ENCODE measurements at regions not wholly inside any gene's neighbourhood (a gene's known extent, or its start where the extent isn't known, plus 50 kb on each side); places are given as distances from the start of the nearest gene placed in this dataset.

DNA sequence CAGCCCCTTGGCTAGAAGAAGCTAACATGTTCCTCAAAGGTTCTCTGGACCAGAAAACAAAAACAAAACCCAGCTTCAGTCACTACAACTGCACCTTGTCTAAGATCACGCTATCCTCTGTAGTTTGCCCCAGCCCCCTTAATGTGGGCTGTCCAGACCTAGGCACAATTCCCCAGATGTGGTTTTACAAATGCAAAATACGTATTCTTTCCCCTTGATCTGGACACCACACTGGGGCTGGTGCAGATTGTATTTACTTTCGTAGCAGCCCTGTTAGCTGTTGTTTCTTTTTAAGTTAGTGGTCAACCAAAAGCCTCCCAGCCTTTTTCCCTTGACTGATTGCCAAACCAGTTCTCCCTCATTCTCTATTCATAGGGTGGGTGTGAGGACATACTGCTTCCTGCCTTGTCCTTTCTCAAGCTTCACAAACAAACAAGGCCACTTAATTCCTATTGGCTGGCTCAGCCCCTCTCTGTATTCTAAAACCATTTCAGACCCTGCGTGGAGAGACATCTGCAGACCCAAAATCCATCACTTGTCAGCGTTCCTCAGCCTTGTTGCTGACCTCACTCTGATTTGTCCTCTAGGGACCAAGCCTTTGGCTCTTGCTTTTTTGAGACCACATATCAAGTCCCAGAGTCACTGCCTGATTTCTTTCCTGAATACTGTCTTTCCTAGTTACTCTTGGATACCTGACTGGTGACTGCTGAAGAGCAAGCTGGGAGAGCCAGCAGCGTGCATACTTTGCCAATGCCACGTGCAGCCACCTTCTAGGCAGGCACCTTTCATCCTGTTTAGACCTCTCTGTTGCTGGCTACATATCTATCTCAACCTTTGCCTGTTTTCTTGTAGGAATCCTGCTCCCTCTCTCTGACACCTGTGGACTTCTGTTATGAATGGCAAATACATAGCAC lies 96.4 kb upstream of the RAB3GAP2 start:
- Histone ChIP-seq H4K20me1 (ENCODE audit: control insufficient read depth, insufficient read depth, low read depth, low read length) (no peaks in the 10 kb centered on the region), H3K4me1 (ENCODE audit: control insufficient read depth, low read length) (no peaks in the 10 kb centered on the region), H3K27ac (ENCODE audit: low read depth, low read length) (no peak overlapping the region), H3K36me3 (ENCODE audit: control insufficient read depth, low read length) (no peaks in the 10 kb centered on the region), H3K9me2 (replicated peaks; ENCODE audit: control insufficient read depth, low read length) (no peaks in the 10 kb centered on the region), H3K79me2 (ENCODE audit: control insufficient read depth, low read length) (no peaks in the 10 kb centered on the region), H3K4me2 (ENCODE audit: low read length) (no peak overlapping the region), H3K9me3 (ENCODE audit: control insufficient read depth, insufficient read depth, low read length) (no peaks in the 10 kb centered on the region), H3F3A (ENCODE audit: control insufficient read depth, insufficient read depth) (no peaks in the 10 kb centered on the region), H3K4me3 (ENCODE audit: low read length) (no peak overlapping the region), H3K27me3 (ENCODE audit: control insufficient read depth, low read length) (peaks cover 6% of the 10 kb centered on the region; the same call in 1 of the 2 replicates)
- no peak for TF ChIP-seq EZH2phosphoT487 (IDR thresholded peaks at IDR 0.05; ENCODE audit: borderline replicate concordance, low read length)

DNA sequence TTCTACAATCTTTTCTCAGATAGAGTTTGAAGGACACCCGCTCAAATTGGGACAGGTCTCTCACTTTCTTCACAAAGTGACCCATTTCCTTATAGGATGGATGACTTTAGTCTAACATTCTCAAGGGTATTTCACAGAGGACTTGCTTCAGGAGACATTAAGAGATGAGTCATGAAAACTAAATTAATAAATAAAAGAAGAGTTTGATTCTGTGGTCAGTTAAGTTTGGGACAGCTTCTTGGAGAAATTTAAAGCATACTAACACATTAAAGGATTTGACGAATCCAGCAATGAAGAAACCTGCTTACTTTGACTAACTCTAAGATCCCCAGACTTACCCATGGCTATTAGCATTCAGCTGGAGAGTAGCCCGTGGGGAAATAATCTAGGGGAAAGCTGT lies 95.6 kb upstream of the RAB3GAP2 start:
- Histone ChIP-seq H3K79me2 (ENCODE audit: control insufficient read depth, low read length) (no peaks in the 10 kb centered on the region), H3K9me2 (replicated peaks; ENCODE audit: control insufficient read depth, low read length) (no peaks in the 10 kb centered on the region), H3K4me3 (ENCODE audit: low read length) (no peak overlapping the region), H3K36me3 (ENCODE audit: control insufficient read depth, low read length) (no peaks in the 10 kb centered on the region), H3K27me3 (ENCODE audit: control insufficient read depth, low read length) (peaks cover 3% of the 10 kb centered on the region; the same call in 1 of the 2 replicates), H3K27ac (ENCODE audit: low read depth, low read length) (no peak overlapping the region), H3K9me3 (ENCODE audit: control insufficient read depth, insufficient read depth, low read length) (no peaks in the 10 kb centered on the region), H3F3A (ENCODE audit: control insufficient read depth, insufficient read depth) (no peaks in the 10 kb centered on the region), H3K4me1 (ENCODE audit: control insufficient read depth, low read length) (no peaks in the 10 kb centered on the region), H4K20me1 (ENCODE audit: control insufficient read depth, insufficient read depth, low read depth, low read length) (no peaks in the 10 kb centered on the region), H3K4me2 (ENCODE audit: low read length) (no peak overlapping the region)
- TF ChIP-seq EZH2phosphoT487 (IDR thresholded peaks at IDR 0.05; ENCODE audit: borderline replicate concordance, low read length), result no peak
- TF ChIP-seq, protein P1, sequence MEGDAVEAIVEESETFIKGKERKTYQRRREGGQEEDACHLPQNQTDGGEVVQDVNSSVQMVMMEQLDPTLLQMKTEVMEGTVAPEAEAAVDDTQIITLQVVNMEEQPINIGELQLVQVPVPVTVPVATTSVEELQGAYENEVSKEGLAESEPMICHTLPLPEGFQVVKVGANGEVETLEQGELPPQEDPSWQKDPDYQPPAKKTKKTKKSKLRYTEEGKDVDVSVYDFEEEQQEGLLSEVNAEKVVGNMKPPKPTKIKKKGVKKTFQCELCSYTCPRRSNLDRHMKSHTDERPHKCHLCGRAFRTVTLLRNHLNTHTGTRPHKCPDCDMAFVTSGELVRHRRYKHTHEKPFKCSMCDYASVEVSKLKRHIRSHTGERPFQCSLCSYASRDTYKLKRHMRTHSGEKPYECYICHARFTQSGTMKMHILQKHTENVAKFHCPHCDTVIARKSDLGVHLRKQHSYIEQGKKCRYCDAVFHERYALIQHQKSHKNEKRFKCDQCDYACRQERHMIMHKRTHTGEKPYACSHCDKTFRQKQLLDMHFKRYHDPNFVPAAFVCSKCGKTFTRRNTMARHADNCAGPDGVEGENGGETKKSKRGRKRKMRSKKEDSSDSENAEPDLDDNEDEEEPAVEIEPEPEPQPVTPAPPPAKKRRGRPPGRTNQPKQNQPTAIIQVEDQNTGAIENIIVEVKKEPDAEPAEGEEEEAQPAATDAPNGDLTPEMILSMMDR (IDR thresholded peaks at IDR 0.05; ENCODE audit: low read depth, low read length, poor library complexity, severe bottlenecking), result no peak

DNA sequence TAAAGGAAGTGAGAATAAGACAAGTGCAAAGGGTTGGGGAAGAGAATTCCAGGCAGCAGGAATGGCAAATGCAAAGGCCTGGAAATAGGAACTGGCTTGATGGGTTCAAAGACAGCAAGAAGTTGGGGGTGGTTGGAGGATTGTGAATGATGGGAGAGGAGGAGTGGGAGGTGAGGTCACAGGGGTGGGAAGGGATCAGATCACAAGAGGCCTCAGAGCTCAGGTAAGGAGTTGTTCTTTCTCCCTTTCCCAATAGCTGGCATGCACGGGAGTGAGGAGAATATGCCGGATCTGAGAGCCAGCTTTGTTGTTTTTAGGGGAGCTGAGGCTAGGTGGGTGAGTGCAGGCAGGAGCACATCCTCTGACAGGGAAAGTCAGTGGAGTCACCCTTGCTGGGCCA lies 94.0 kb upstream of the RAB3GAP2 start:
- H3K27ac ChIP-seq (ENCODE audit: low read depth, low read length), result no peak overlapping the region

More for the DNA sequence above, 94.0 kb upstream of the RAB3GAP2 start:
- H3F3A ChIP-seq (ENCODE audit: control insufficient read depth, insufficient read depth), result no peaks in the 10 kb centered on the region
- H3K36me3 ChIP-seq (ENCODE audit: control insufficient read depth, low read length), result no peaks in the 10 kb centered on the region
- H3K79me2 ChIP-seq (ENCODE audit: control insufficient read depth, low read length), result no peaks in the 10 kb centered on the region
- TF ChIP-seq, protein P1 (IDR thresholded peaks at IDR 0.05; ENCODE audit: low read depth, low read length, poor library complexity, severe bottlenecking), result no peak
- no peak for TF ChIP-seq EZH2phosphoT487 (IDR thresholded peaks at IDR 0.05; ENCODE audit: borderline replicate concordance, low read length)
- no peaks in the 10 kb centered on the region; the same call in 1 of the 2 replicates for H3K9me2 ChIP-seq (replicated peaks; ENCODE audit: control insufficient read depth, low read length)
- no peaks in the 10 kb centered on the region for H3K4me1 ChIP-seq (ENCODE audit: control insufficient read depth, low read length)
- no peak overlapping the region for H3K4me2 ChIP-seq (ENCODE audit: low read length)
- no peak overlapping the region for H3K4me3 ChIP-seq (ENCODE audit: low read length)
- H3K27me3 ChIP-seq (ENCODE audit: control insufficient read depth, low read length), result peaks cover 3% of the 10 kb centered on the region; the same call in 1 of the 2 replicates
- no peaks in the 10 kb centered on the region for H3K9me3 ChIP-seq (ENCODE audit: control insufficient read depth, insufficient read depth, low read length)
- H4K20me1 ChIP-seq (ENCODE audit: control insufficient read depth, insufficient read depth, low read depth, low read length), result no peaks in the 10 kb centered on the region

Measured in DOHH2 (cell line).